GM04503 (cell line): ENCODE measurements at regions not wholly inside any gene's neighbourhood (a gene's known extent, or its start where the extent isn't known, plus 50 kb on each side); places are given as distances from the start of the nearest gene placed in this dataset.
"Not testable (repeated sequence)": the region's sequence is repeated elsewhere in the genome, so short reads cannot be mapped to it uniquely, and the experiment has no call there.

Experiments used
- DNase-seq: peaks from one replicate; pipeline ENCODE4 v3.0.0-alpha.2; 2012; ENCODE audit warnings: low read depth

DNA sequence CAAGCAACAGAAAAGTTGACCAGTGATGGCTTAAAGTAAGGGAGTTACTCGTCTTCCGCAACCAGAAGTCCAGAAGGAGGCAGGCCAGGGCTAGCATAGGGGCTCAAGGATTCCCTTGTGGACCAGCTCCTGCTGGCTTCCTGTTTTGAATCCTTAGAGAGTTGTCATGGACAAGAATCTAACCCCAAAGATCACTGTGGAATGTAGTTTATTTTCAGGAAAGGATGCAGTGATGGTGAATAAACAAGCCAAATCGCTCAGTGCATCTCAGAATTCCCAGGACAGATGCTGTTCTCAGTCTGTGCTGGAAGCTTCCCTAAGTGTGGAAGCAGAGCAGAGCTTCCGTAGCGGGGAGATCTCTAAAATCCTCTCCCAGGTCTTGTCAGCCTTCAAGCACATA lies 311.3 kb downstream of the C12orf75 start:
- peak; percentile 6 for DNase-seq

DNA sequence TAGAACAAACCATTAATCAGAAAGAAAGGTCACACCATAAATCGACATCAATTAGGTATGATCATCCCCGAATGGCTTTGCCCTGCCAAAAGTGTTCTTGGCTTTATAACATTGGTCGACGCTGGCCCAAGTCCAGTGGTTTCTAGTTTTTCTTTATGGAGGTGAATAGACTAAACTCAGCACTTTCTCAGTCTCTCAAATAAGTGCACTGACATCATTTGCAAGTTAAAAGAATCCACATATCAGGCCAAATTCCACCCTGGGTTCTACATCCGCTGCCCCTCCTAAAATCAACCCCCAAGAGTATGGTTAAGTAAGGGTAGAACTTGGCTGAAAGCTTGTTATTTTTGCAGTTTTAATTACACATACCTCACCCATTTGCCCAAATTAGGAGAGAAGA lies 314.3 kb downstream of the C12orf75 start:
- no peak for DNase-seq

DNA sequence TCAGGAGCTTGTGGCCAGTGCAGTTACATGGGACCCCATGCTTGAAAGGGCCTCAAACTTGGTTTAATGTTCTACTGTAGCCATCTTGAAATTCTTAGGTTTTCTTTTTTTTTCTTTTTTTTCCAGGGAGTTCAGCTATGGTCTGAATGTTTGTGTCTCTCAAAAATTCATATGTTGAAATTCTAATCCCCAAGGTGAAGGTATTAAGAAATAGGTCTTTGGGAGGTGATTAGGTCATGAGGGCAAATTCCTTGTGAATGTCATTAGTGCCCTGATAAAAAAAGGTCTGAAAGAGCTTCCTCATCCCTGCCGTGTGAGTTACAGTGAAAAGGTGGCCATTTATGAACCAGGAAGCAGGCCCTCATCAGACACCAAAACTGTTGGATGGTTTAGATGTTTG lies 324.1 kb downstream of the C12orf75 start:
- no peak for DNase-seq

DNA sequence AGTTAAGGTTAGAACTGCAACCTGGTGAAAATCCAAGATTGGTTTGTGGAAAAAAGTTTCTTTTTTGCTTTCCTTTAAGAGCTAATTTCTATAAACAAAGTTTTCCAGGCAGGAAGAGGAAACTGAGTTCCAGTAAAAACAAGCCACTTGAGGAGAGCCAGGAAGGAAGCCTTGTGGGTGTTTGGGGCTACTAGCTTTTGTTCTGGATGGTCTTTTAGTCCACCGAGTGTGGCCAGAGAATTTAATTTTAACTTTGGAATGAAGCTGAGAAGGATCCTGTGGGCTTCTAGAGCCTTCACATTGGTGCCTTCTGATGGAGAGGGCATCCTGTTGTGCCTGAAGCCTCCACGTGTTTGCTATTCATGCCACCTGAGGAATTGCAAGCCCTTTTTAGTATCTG lies 327.9 kb downstream of the C12orf75 start:
- no peak for DNase-seq

DNA sequence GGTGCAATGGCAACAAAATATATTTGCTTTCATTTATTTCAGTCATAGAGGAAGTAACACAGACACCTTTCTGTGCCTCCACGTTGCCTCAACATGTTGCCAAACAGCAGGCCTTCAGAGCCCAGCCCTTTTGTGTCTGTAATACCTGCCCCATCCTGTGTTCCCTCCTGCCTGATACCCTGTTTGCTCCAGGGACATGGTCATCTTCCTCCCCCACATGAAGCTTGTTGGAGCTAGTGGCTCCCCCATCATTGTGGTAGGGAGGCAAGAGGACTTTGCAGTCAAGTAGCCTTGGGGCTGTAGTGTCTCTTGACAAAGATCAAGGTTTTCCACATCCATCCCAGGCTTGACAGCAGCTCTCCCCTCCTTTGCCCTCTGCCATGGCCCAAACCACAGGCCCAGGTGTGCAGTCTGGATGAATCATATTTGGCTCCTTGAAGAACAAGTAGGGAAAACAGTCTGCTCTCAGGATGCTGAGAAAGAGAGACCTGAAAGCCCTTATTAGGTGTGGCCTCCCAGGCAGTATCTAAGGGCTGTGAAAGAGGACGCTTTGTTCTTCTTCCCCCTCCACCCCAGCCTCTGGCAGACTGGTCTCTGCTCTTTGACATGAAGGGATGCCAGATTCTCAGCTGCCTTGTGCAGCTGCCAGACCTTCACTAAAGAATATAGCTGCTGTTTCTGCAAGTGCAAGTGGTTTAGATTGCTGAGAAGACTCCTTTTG lies 329.0 kb downstream of the C12orf75 start:
- no peak for DNase-seq

DNA sequence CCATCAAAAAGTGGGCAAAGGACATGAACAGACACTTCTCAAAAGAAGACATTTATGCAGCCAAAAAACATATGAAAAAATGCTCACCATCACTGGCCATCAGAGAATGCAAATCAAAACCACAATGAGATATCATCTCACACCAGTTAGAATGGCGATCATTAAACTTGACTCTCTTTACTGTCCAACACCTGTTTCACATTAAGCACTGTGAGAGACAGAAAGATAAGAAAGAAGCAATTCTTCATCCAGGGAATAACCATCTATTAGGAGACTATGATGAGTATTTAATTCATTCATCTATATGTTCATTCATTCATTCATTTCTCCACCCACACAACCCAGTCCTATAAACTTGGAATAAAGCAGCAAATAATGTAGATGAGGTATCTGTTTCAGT lies 334.3 kb downstream of the C12orf75 start:
- not testable (repeated sequence) for DNase-seq

DNA sequence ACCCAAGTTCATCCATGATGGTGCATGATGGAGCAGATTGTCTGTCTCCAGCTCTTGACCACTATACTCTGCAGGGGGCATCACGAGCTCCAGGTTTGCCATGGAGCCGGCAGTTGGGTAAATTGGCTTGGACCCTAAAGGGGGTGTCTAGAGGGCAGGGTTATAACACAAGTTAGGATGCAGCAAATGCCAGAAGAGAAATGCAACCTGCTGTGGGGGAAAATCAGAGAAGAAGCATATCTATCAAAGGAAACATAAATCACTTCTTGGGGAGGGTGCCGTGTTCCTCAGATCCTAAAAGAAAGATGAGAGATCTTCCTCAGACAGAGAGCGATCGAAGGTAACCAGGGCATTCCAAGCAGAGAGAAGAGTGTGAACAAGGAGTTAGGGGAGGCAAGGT lies 334.9 kb downstream of the C12orf75 start:
- DNase-seq, result no peak

DNA sequence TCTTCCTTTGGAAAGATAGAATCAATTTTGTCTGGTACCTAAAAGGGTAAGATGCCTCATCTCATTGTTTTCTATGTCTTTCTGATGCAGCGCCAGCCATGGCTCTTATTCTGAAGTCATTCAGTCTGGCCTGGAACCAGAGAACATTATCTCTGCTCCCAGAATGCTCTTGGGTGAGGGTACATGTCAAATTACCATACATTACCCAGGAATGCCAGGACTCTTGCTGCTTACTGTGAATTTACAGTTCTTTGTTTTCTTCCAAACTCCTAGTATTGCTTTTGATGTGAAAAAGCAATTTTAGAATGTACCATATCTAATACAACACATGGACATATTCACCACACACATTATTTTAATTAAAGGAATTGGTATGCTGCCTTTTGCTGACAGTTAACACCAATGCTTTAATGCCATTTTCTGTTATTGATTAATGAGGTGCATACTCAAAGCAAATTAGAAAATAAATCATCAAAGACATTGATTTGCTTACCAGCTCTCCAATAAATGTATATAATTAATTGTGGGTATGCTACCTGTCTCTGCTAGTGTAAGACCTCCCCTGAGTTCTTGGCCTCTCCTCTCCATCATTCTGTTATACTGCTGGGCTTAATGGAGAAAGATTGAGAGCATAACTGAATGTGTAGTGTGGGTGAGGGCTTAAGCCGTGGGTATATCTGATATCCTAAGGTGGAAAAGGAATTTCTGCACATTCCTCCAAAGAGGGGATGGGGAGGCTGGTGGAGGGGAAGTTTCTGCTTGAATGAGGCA lies 337.7 kb downstream of the C12orf75 start:
- no peak for DNase-seq

DNA sequence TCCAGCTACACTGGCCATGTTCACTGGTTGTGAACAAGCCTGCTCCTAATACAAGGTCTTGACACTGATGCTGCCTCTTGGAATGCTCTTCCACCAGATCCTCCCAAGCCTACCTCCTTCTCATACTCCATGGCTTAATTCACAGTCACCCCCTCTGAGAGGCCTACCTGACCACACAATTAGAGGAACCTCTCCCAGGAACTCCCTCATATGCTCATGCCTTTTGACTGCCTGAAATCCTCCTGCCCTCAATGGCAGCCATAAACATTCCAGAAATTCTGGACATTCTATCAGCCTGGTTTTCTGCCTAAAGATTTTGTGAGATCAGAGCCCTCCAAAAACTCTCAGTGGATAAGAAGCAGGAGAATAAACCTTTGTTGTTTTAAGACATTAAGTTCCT lies 340.2 kb downstream of the C12orf75 start:
- peak; percentile 68 for DNase-seq

DNA sequence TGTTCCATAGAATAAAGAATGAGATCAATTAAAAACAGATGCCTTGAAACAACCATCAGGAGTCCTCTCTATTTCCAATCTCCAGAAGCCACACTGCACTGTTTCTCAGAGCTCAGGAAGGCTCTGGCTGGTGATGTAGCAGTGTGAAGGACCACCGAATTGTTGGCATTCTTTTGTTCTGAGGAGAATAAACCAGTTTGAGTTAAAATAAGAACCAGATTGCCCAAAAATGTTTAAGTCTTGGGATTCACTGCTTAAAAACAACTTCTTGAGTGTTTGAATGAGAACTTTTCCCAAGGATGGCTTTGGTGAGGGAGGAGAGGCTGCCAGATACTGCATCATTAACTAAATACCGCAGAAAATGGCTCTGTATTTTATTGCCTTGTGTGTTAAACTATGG lies 341.2 kb downstream of the C12orf75 start:
- DNase-seq, result peak; percentile 90

DNA sequence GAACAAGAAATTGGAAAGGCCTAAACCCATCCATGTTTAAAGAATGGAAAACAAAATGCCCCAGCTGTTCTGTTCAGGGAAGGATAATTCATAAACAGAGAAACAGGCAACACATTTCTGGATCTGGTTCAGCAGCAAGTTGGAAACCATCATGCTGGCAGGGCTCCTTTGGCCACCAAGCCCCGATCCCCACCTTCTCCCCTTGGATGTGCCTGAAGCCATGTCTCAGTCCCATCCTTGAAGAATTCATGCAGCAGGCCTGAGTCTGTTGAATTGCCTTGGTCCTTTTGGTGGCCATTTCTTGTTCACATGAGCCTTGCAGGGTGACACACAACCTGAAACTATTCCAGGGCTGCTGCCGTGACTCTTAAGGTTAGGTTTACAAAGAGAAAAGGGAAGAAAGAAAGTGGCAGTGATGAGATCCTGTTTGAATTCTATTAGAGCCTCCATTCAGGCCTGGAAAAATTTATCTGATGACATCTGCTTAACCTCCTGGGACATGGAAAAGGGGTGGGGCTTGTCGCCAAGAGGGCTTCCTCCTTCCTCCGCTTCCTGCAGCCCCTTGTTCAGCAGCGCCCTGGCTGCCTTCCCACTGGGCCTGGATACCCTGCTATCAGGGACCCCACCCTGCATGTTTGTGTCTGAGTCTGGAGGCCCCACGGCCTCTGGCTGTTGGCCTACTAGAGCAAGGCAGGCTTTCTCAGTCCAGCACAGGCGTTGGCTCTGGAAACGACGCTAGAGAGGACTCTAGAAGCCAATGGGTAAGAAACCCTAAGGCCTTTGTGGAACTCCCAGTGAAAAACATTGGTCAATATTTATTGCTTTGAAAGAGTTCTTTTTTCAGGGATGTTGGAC lies 341.9 kb downstream of the C12orf75 start:
- DNase-seq, result no peak

DNA sequence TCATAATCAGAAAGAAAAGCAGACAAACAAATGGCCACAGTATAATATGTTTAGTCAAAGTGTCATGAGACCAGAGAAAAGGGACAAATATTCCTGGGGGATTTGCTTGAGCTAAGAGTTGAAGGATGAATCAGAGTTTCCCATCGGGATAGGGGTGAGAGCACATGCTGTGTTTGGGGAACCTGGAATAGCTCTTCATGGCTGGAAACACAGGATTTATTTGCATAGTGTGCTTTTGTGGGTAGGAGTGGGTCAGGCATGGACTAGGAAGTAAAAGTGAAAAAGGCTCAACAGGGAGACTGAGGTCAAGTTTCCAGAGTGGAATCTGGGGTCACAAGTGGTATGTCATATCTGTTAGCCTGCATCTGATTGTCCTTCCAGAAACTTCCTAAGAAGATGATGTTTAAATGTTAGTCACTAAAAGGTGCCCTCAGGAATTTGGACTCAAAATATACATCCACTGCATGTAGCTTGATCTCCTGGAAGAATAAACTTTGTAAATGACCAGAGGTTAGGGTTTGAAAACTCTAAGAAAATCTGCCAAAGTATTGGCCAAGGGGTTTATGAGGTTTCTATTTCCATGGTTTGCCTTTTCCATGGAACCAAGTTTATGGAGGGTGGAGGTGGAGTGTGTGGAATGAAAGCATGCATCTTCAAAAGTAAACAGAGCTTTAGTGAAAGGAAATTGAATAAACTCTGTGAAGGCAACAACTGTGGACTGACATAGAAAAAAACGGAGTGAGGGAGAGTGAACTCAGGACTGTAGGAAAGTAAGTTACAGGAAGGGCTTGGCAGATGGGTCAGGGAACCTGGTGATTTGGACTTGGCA lies 344.6 kb downstream of the C12orf75 start:
- no peak for DNase-seq

DNA sequence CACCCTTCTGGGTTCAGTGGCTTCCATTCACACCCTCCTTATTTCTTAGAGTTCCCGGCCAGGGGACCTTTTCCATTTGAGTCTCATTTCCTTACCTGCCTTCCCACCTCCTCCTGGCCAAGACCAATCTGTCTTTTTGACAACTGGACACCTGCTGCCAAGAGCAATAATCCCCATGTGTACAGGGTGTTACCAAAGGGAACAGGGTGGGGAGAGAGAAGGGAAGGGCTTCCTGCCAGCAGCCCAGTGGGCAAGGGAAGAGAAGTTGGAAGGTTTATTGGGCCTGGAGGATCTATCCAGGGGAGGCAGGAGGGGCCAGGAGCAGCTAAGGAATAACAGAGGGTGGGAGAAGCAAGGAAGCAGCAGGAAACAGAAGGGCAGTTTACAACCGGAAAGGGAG lies 346.2 kb downstream of the C12orf75 start:
- DNase-seq, result no peak

DNA sequence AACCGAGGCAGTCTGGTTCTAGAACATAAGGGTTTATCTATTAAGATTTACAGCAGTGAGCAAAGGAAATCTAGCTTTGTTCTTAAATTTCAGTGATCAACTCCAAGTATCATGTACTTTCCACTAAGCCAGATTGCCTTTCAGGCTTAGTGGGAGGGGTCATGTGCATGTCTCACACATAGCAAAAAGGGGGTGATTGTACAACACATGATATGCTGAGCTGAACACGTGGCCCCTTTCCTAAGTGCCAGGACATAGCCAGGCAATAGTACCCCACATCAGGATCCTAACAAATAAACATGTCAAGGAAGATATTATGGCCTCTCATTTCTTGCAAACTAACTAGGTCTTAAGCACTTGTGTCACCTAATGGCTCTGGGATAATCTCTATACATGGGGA lies 347.2 kb downstream of the C12orf75 start:
- no peak for DNase-seq

DNA sequence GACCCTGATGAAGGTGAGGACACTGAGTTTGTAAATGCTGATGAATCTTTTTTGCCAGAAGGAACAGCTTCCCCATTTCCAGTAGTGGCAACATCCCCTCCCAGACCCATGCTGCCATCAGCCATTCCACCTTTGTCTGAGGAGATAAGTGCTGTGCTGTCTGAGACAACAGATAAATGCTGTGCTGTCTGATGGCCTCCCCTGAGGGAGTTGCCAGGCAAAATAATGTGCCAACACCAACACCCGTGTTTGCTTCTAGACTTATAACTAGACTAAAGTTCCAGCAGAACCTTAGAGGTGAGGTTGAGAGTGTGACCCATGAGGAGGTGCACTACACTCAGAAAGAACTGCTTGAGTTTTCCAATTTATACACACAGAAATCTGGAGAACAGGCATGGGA lies 349.5 kb downstream of the C12orf75 start:
- no peak for DNase-seq

DNA sequence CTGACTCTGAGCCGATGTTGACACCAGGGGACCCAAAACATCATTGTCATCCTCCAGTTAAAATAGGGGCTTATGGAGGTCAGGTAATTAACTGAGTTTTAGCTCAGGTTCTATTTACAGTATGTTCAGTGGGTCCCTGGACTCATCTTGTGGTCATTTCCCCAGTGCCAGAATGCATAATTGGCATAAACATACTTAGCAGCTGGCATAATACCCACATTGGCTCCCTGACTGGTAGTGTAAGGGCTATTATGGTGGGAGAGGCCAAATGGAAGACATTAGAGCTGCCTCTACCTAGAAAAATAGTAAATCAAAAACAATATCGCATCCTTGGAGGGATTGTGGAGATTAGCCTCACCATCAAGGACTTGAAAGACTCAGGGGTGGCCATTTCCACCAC lies 350.9 kb downstream of the C12orf75 start:
- DNase-seq, result no peak

DNA sequence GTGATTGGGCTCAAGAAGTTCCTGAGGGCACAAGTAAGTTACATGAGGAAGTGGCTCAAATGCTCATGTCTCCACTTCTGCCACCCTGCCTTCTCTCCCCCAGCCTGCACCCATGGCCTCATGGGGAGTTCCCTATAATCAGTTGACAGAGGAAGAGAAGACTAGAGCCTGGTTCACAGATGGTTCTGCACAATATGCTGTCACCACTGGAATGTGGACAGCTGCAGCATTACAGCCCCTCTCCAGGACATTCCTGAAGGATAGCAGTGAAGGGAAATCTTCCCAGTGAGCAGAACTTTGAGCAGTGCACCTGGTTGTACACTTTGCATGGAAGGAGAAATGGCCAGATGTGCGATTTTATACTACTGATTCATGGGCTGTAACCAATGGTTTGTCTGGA lies 352.3 kb downstream of the C12orf75 start:
- not testable (repeated sequence) for DNase-seq

DNA sequence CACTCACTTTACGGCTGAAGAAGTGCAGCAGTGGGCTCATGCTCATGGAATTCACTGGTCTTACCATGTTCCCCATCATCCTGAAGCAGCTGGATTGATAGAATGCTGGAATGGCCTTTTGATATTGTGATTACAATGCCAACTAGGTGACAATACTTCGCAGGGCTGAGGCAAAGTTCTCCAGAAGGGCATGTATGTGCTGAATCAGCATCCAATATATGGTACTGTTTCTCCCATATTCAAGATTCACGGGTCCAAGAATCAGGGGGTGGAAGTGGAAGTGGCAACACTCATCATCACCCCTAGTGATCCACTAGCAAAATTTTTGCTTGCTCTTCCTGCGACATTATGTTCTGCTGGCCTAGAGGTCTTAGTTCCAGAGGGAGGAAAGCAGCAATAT lies 353.3 kb downstream of the C12orf75 start:
- DNase-seq, result not testable (repeated sequence)

DNA sequence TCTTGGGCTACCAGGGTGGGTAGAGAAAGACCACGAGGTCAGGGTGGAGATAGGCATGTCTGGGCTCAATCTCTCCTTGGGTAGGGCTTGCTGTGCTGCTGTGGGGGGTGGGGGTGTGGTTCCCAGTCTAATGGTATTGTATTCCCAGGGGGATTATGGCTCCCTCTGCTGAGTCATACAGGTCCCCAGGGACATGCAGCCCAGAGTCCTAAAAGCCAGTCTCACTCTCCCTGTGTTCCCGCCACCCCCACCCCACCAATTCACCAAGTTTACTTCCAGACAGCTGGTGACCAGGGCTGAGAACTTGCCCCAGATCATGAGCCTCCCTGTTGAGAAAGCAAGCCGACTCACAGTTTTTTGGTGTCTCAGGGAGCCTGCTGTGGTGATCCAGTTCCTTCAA lies 367.6 kb downstream of the C12orf75 start:
- no peak for DNase-seq

DNA sequence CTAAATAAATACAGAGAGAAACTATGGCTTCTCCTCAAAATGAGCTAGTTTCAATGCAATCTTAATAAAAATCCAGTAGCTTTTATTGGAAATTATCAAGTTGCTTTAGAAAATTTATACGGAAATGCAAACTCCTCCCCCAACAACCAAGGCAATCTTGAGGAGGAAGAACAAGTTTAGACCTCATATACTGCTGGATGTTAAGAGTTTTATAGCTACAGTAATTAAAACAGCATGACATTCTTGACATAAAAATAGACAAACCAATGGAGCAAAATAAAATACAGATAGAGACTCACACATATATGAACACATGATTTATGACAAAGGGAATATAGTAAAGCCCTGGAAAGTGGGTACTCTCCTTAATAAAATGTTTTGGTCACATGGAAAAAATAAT lies 368.7 kb downstream of the C12orf75 start:
- no peak for DNase-seq

DNA sequence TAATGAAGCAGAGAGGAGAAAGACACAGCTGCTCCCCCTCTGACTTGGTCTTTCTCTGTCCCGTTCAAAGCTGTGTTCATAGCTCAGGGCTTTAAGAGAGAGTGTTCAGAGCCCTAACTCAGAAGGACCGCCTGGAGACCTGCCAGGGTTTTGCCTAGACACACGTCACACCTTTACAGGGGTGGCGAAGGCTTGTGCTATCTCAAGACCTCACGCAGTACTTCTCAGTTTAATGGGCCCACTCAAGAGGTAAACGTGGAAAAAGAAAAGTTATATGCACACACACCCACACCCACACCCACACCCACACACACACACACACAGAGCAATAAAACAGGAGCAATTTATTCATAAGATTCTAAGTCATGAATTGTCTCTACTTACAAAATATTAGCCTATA lies 374.3 kb downstream of the C12orf75 start:
- DNase-seq, result no peak

DNA sequence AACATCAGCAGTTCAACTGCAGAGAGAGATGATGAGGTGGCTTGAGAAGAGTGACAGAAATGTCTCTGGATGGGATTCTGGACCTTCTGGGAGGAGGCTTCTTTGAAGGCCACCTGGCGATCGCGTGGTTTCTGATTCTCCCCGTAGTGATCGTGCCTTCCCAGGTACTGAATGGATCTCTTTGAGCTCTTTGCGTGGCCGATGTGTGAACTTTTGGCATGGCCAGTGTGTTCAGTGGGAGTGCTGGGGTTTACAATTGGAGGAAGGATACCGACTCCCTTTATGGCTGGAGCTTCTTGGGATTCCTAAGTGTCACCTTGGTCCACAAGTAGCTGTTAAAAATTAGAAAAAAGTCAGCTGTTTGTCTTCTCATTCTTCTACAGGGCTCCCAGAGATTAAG lies 374.7 kb downstream of the C12orf75 start:
- no peak for DNase-seq
